Retina (tissue), 1 donor: ENCODE measurements at regions not wholly inside any gene's neighbourhood (a gene's known extent, or its start where the extent isn't known, plus 50 kb on each side); places are given as distances from the start of the nearest gene placed in this dataset.

Source experiments
- DNase-seq: peaks from one replicate; pipeline ENCODE4 v3.0.0-alpha.2; 2016

- DNase-seq, result no peak
These were observed 88.3 kb downstream of the INSIG2 start for GRCh38 chr2:118176601-118177000.

- DNase-seq, result no peak
These were observed 83.3 kb downstream of the INSIG2 start for GRCh38 chr2:118171546-118171945.

- no peak for DNase-seq
These were observed 81.2 kb downstream of the INSIG2 start for GRCh38 chr2:118169359-118170005.

GRCh38 chr2:118168615-118169014 lies 80.3 kb downstream of the INSIG2 start:
- DNase-seq, result no peak

- DNase-seq, result no peak
These were observed 78.8 kb downstream of the INSIG2 start for GRCh38 chr2:118167026-118167425.

GRCh38 chr2:118166242-118166641 lies 78.0 kb downstream of the INSIG2 start:
- no peak for DNase-seq

GRCh38 chr2:118165595-118165994 lies 77.3 kb downstream of the INSIG2 start:
- no peak for DNase-seq
